NCI-H526 treated with DMSO at 0.1 percent for 48 hours (cell line): ENCODE measurements at regions not wholly inside any gene's neighbourhood (a gene's known extent, or its start where the extent isn't known, plus 50 kb on each side); places are given as distances from the start of the nearest gene placed in this dataset.

ENCODE experiments used
- DNase-seq: peaks from one replicate; lab custom pipeline; 2025; lab: John Stamatoyannopoulos, UW

DNA sequence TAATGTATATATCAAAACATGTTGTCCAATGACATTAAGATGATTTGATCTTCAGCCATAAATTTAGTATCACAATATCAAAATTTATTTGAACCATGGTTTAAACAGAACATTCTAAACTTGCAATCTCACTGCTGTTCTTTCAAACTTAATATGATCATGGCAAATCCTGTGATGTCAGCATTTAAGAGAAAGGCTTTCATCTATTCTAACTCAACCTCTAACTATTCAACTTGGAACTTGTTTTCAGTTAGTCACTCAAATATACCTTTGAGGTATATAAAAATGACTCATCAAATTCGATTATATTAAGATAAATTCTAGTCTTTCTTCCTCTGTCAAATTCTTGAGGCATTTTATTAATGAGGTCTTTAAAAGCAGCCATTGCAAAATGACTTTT lies 747.0 kb upstream of the FLRT2 start:
- no peak for DNase-seq

DNA sequence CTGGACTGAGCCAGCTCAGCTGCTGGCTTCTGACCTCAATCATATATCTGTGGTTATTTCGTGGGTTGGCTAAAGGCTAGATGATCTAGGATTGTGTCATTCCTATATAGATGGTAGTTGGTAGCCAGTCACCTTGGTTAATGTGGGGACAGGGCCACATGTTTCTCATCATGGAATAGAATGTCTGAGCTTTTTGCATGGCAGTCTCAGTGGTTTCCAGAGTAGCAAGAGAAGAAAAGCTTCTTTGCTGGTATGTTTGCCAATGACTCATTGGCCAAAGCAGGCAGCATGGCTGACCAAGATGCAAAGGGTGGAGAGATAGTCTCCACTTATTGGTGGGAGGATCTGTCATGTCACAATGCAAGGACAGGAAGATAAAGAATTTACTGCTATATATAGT lies 746.4 kb upstream of the FLRT2 start:
- no peak for DNase-seq

DNA sequence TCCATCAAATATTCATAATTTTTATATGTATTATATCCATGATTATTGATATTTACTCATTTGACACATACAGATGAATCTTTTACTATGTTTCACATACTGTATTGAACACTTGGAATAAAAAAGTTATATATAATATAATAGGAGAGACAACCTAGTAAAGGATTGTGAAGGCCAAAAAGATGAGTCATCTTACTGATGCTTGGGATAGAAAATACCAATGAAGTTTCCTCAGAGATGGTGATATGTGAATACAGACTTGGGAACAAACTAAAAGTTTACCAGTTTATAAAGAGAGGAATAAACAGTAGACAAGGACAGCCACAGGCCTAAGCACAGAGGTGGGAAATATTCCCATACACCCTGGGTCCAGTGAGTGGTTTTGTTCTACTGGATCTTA lies 743.9 kb upstream of the FLRT2 start:
- no peak for DNase-seq

- DNase-seq, result no peak
Observed at GRCh38 chr14:84789012-84789411, 740.9 kb upstream of the FLRT2 start.

DNA sequence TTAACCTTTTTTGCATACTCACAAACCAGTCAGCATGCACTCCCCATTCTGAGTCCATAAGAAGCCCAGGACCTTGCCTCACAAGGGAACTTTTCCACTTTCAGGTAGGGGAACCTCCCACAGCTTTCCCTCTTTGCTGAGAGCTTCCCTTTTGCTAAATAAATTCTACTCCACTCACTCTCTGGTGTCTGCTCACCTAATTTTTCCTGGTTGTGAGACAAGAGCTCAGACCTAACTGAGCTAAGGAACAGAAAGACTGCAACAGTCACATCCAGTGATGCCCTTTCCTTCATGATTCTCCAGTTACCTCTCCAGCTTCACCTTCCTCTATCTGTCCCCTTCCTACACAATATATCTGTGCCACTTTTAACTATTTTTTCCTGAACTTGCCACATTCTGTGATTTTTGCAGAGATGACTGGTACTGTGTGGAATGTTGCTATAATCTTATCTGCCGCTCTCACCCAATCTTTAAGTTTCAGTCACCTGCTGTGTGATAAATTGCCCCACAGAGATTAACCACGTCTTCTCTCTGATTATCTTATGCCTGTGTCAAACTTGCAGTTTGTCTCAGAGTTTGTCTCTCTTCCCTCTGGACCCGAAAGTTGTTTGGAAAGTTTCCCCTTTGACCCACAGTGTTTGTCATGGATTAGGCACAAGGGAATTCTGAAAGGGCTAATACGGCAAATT lies 737.1 kb upstream of the FLRT2 start:
- DNase-seq, result no peak

GRCh38 chr14:84797326-84797725 lies 732.6 kb upstream of the FLRT2 start:
- DNase-seq, result no peak

DNA sequence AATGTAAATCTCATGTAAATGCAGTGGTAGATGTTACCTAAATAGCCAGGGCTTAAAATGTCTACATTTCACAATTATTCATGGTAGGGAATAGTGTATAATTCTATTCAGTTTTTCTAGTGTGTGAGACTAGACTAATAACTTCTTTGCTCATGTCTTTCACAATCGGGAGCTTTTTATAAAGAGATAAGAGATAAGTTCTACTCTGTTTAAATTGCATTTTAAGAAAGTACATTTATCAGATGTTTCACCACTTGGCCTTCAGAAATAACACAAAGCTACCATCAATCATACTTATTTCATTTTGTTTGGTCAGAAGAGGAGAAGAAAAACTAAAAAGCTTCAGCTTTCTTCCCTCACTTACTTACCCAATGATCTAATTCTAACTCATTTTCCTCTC lies 725.5 kb upstream of the FLRT2 start:
- no peak for DNase-seq

GRCh38 chr14:84804895-84805294 lies 725.0 kb upstream of the FLRT2 start:
- DNase-seq, result no peak

- no peak for DNase-seq
Observed at GRCh38 chr14:84806181-84806580, 723.8 kb upstream of the FLRT2 start.

DNA sequence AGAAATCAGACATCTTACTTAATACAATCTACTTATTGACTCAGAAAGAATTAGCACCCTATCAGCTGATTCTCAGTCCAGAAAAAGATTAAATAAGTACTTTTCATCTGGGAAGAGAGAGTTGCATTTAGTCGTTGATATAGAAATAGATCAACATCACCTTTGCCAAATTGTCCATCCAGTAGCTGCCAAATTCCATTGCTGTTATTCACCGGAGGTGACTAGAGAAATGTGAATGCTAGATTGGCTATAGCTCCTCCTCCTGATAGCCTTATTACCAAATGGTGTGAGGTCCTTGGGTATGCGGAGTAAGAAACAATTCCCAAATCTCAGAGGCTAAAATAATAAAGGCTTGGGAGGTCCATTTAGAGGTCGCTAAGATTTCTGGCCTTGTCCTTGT lies 723.3 kb upstream of the FLRT2 start:
- no peak for DNase-seq

DNA sequence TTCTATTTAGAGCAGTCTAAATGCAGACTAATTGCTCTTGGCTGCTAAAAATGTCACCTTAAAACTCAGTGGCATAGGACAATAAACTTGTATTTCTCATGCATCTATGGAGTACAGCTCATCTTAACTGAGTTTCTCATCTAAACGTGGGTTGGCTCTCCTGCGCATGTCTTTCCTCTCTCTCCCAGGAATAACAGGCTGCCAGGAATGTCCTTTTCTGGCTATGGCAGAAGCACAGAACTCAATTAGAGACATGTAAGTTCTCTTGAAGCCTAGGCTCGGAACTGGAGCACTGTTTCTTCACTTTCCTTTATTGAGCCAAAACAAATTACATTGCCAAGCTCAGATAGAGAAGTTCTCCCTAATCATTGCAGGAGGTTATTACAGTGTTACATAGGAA lies 722.3 kb upstream of the FLRT2 start:
- DNase-seq, result no peak

DNA sequence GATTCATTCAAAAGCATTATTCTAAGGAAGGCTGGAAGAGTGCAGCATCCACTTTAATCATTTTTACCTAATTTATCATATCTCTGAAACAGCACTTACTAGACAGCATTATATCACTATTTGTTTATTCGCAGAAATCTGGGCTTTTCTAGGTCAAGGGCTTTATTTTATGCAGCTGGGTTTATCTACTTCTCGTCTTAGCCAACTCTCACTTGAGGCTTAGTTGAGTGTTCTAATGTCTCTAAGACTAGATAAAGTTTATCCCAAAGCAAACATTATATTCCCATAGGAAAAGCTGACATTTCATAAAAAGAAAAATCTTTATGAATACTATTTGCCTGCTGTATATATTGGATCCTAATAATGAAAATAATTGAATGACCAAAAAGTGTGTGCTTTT lies 720.8 kb upstream of the FLRT2 start:
- DNase-seq, result no peak

DNA sequence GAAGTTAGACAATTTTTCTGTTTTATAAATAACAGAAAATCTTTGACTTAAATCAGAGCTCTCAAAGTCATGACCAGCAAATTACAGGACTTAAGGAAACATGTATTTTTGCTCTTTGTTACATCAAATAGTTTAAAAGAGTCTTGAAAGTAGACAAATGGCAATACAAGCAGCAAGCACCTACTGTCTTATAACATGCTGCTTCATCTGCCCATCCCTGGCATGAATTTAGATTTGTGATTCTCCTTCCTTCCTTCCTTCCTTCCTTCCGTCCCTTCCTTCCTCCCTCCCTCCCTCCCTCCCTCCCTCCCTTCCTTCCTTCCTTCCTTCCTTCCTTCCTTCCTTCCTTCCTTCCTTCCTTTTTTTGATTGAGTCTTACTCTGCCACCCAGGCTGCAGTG lies 715.6 kb upstream of the FLRT2 start:
- DNase-seq, result no peak

DNA sequence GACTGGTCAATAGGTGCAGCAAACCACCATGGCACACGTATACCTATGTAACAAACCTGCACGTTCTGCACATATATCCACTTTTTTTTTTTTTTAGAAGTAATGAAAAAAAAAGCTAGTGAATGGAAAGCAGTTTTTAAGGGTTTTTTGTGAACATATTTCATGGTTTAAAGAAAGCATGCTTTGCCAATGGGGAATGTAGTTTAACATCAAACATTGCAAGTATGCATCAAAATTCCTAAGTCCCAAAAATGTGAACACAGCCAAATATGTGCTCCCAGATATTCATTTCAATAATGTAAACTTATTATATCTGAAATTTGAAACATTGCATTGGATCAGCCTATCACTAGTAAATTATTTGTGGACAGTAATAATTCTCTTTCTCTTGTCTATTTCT lies 710.4 kb upstream of the FLRT2 start:
- no peak for DNase-seq

GRCh38 chr14:84825481-84826251 lies 704.3 kb upstream of the FLRT2 start:
- no peak for DNase-seq

- no peak for DNase-seq
Observed at GRCh38 chr14:84826294-84826693, 703.6 kb upstream of the FLRT2 start.

DNA sequence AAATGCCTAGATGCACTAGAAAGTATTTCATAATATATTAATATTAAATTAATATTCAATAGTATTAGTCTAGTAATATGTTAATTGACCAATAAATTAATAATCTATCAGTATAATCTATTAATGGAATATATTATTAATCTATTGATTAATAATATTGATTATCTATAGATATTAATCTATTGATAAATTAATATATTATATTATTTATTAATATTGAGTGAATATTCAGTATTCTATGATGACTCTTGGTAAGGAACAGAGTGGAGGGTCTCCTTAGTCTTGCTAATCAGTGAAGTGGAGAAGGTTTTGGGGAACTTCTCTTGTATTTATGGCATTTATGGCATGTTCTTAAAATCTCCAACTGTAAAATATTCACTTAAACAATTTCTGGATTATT lies 679.3 kb upstream of the FLRT2 start:
- no peak for DNase-seq

GRCh38 chr14:84856751-84857534 lies 673.0 kb upstream of the FLRT2 start:
- DNase-seq, result no peak

GRCh38 chr14:84857571-84857970 lies 672.4 kb upstream of the FLRT2 start:
- DNase-seq, result no peak

- no peak for DNase-seq
Observed at GRCh38 chr14:84859116-84859515, 670.8 kb upstream of the FLRT2 start.

DNA sequence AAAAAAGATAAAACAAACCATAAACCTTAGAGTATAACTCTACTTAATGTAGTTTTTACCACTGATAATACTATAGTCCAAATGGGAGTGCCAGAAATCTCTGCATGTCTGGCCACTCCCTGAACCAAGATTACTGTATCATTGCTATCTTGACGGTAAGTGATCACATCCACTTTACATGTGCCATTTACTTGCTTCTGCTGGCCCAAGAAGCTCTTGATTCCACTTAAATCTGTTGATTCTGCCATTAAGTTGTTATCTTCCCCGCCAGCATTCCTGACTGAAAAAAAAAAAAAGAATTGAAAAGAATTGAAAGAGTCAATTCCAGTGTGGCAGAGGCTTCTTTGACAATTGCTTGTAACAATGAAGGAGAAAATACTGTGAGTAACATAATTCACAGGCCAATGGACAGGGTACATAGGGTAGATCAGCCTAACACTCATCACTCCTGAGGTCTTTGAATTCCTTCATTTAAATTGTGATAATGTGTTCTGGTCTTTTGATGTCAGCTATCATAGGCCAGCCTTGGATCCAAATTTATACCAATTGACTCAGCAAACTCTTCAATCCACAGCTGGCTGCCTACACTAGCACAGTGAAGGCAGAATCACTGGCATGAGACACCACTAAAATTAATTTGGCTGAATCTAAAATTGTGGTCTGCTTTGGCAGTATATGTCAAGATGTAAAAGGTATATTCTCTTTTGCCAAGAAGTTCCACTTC lies 665.2 kb upstream of the FLRT2 start:
- DNase-seq, result no peak

DNA sequence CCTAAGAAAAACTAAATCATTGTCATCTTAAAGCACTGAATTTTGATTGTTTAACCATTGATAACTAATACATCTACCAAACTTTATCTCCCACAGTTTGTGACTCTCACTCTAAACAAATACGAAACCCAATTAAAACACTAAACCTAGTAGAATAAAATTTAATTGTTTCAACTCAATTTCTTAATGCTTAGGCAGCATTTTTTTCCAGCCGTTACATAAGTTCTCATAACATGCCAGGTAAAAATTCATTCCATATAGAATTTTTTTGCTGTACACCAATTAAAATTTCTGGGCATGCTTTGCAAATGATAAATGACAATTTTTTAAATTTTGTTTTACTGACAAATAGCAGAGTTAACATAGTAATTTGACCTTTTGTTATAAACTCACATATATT lies 658.2 kb upstream of the FLRT2 start:
- no peak for DNase-seq
